ENCODE measurements at regions not wholly inside any gene's neighbourhood (a gene's known extent, or its start where the extent isn't known, plus 50 kb on each side); places are given as distances from the start of the nearest gene placed in this dataset.

DNA sequence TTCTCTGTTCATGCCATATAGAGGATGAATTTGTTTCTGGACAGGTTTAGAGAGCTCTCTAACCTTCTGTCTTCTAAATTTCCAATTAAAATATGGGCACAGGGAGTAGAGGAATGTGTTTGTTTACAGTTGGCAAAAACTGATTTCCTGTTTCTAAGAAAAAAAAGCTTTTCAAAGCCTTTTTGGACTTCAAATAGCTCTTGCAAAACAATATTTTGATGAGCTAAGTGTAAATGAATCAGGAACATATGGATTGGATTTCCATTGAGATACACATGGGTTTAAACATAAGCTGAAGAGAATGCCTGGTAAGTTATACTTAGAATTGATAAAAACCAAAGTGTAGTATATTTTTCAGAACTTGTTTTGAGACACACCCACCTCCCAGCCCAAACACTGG lies 677.5 kb downstream of the NYAP2 start:
- Mint-ChIP-seq H3K27me3 (peaks cover under 1% of the 10 kb centered on the region), H3K27ac (no peak overlapping the region)

GRCh38 chr2:226076529-226076928 lies 677.0 kb downstream of the NYAP2 start:
- no peak for DNase-seq
- H3K27ac Mint-ChIP-seq, result no peak overlapping the region
- H3K4me3 Mint-ChIP-seq, result no peak overlapping the region
- no peaks in the 10 kb centered on the region for H3K9me3 Mint-ChIP-seq
- no peaks in the 10 kb centered on the region for H3K4me1 Mint-ChIP-seq
- no peaks in the 10 kb centered on the region for H3K27me3 Mint-ChIP-seq
- no peaks in the 10 kb centered on the region for H3K36me3 Mint-ChIP-seq

More for the DNA sequence above, 677.5 kb downstream of the NYAP2 start:
- DNase-seq, result no peak
- Mint-ChIP-seq H3K4me1 (no peaks in the 10 kb centered on the region), H3K4me3 (no peak overlapping the region), H3K36me3 (no peaks in the 10 kb centered on the region), H3K9me3 (no peaks in the 10 kb centered on the region)

DNA sequence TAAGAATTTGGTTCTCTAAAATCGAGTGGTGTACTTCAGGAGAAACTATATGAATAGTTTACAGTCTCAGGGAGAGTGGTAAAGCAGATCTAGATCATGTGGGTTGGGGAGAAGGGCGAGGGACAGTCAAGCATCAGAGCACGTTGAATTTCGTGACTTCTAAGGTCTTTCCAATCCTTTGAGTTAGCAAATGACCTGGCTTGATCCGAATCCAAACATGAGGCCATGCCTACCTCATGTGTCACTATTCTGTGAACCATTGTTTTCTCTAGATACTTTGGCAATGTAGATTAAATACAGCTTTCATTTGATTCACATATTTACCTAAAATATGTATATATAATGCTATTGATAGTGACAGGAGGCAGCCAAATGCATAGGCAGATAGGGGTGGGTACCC lies 674.9 kb downstream of the NYAP2 start:
- Mint-ChIP-seq H3K27ac (no peak overlapping the region), H3K9me3 (no peaks in the 10 kb centered on the region), H3K4me3 (no peak overlapping the region), H3K36me3 (no peaks in the 10 kb centered on the region), H3K27me3 (peaks cover 7% of the 10 kb centered on the region), H3K4me1 (no peaks in the 10 kb centered on the region)
- no peak for DNase-seq

DNA sequence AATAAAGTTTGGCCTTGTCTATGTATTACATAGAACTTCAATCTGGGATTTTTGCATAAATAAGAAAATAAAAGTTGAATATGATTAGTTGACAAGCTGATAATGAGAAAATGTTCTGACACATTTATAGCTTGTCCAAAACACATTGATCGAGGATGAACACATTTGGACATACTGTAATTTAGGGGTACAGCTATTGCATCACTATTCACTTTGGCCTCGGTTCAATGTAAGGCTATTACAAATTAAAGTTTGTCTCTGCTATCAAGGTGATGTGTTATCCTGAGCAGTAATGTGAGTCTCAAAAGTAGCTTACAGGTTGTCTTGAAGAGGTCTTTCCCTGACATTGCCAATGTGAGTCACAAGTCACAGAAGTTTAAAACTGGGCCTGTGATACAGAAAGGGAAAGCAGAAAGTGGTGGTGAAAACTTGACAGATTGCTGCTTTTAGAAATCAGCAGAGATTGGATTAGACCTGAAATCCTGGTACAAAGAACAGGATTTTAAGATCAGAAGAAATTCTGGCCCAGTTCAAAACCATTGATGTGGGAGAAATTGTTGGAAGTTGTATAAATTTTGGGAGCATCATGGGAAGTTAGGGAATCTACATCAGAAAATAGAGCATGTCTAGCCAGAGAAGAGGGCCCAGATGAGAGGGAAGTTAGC lies 674.1 kb downstream of the NYAP2 start:
- Mint-ChIP-seq H3K27me3 (peaks cover 7% of the 10 kb centered on the region), H3K27ac (no peak overlapping the region), H3K36me3 (no peaks in the 10 kb centered on the region), H3K9me3 (no peaks in the 10 kb centered on the region), H3K4me3 (no peak overlapping the region), H3K4me1 (no peaks in the 10 kb centered on the region)
- DNase-seq, result no peak

- Mint-ChIP-seq H3K27me3 (peaks cover 7% of the 10 kb centered on the region), H3K36me3 (no peaks in the 10 kb centered on the region), H3K9me3 (no peaks in the 10 kb centered on the region), H3K27ac (no peak overlapping the region), H3K4me1 (no peaks in the 10 kb centered on the region), H3K4me3 (no peak overlapping the region)
- DNase-seq, result no peak
These were observed 667.4 kb downstream of the NYAP2 start for GRCh38 chr2:226066873-226067272.

GRCh38 chr2:226066391-226066790 lies 666.9 kb downstream of the NYAP2 start:
- H3K4me1 Mint-ChIP-seq, result no peaks in the 10 kb centered on the region
- no peaks in the 10 kb centered on the region for H3K36me3 Mint-ChIP-seq
- H3K9me3 Mint-ChIP-seq, result no peaks in the 10 kb centered on the region
- H3K4me3 Mint-ChIP-seq, result no peak overlapping the region
- H3K27ac Mint-ChIP-seq, result no peak overlapping the region
- H3K27me3 Mint-ChIP-seq, result peaks cover 7% of the 10 kb centered on the region
- DNase-seq, result no peak

DNA sequence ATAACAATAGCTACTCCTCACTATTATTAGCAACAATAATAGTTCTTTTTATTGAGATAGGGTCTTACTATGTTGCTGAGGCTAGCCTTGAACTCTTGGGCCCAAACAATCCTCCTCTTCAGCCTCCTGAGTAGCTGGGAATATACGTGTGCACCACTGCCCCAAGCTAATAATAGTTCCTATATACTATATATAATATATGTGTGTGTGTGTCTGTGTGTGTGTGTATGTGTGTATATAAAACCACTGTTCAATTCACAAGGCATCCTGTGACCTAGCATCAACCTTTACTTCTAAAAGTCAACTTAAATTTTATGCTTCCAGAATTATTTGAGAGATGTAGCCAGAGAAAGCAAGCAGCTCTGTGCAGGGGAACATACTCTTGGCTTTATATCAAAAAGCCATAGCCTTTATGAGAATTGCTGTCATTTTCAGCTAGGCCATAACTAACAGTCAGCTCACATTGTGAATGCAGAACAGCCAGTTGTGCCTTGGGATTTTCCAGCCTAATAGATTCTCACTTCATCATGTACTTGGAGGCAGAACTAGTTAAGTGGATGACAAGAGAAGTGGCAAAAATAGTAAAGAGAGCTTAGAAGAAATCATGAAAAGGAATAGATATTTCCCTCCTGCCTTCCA lies 665.5 kb downstream of the NYAP2 start:
- Mint-ChIP-seq H3K4me3 (no peak overlapping the region), H3K27ac (no peak overlapping the region), H3K4me1 (no peaks in the 10 kb centered on the region), H3K36me3 (no peaks in the 10 kb centered on the region), H3K9me3 (no peaks in the 10 kb centered on the region), H3K27me3 (peaks cover under 1% of the 10 kb centered on the region)
- DNase-seq, result no peak

GRCh38 chr2:226063704-226064440 lies 664.4 kb downstream of the NYAP2 start:
- Mint-ChIP-seq H3K4me1 (no peaks in the 10 kb centered on the region), H3K27ac (no peak overlapping the region), H3K4me3 (no peak overlapping the region), H3K9me3 (no peaks in the 10 kb centered on the region), H3K36me3 (no peaks in the 10 kb centered on the region), H3K27me3 (no peaks in the 10 kb centered on the region)
- no peak for DNase-seq

DNA sequence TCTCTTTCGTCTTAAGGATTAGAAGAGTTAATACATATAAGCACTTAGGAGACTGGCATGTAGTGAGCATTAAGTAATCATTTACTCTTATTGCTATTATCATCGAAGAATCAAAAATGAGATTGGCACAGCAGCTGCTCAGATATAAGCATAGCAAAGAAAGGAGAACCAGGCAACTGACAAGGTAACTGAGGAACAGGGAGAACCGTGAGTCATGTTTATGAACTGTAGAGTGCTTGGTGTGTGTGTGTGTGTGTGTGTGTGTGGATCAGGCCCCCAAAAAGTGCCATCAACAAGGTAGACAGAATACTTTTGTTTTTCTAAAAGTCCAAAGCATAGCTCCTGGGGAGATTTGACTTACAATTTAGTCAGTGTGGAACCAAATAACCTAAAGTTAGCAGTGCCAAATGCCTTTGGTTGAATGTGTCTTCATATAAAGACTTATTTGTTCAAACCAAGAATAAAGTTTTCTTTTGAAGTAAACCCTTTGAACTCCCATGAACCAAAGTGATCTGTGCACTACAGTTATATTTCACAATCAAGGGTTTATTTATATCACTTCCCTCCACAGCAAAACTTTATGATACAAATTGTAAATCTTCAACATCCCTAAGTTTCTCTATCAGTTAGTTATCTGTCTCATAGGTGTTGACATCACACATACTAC lies 660.6 kb downstream of the NYAP2 start:
- Mint-ChIP-seq H3K27me3 (peaks cover 7% of the 10 kb centered on the region), H3K36me3 (no peaks in the 10 kb centered on the region), H3K9me3 (no peaks in the 10 kb centered on the region), H3K27ac (no peak overlapping the region), H3K4me1 (no peaks in the 10 kb centered on the region), H3K4me3 (no peak overlapping the region)
- no peak for DNase-seq

DNA sequence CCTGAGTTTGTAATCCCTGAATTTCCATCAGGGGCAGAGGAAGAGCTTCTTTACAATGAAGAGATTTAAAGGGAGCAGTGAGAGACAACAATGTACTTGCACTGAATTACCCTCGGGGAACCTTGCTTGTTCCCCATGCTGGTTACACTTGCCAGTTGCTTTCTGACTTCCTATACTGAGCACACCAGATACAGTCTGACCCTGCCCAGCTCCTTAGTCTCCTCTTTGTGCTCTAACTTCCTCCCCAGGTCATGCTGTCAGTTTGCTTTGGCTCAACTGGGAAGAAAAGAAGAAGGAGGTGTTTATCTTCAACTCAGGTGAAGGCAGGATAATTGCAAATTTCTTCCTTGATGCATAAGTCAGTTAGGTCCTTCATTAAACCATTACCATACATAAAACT lies 658.4 kb downstream of the NYAP2 start:
- Mint-ChIP-seq H3K9me3 (no peaks in the 10 kb centered on the region), H3K4me1 (no peaks in the 10 kb centered on the region), H3K27ac (no peak overlapping the region), H3K4me3 (no peak overlapping the region), H3K36me3 (no peaks in the 10 kb centered on the region), H3K27me3 (peaks cover 7% of the 10 kb centered on the region)
- no peak for DNase-seq

DNA sequence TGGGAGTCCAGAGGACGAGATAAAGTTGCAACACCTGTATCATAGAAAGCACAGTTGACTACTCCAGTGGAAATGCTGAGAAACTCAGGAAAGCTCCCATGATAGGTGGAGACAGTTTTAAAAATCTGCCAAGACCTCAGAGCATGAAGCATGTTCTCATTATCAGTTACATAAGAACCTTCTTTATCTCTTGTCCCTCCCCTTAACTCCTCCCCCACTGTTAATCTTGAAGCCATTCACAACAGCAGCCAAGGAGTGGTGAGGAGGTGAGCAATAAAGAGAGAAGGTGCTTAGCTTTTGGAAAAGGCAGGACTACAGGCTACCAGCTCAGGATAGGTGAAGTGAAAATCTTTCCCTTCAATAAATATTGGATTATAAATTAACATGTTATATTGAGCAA lies 657.9 kb downstream of the NYAP2 start:
- Mint-ChIP-seq H3K27me3 (peaks cover 7% of the 10 kb centered on the region), H3K4me1 (peaks cover 2% of the 10 kb centered on the region), H3K27ac (no peak overlapping the region), H3K4me3 (no peak overlapping the region), H3K9me3 (no peaks in the 10 kb centered on the region), H3K36me3 (no peaks in the 10 kb centered on the region)
- no peak for DNase-seq

- Mint-ChIP-seq H3K9me3 (no peaks in the 10 kb centered on the region), H3K36me3 (no peaks in the 10 kb centered on the region), H3K27me3 (peaks cover 17% of the 10 kb centered on the region), H3K27ac (no peak overlapping the region), H3K4me1 (peaks cover 5% of the 10 kb centered on the region), H3K4me3 (no peak overlapping the region)
- no peak for DNase-seq
These were observed 653.4 kb downstream of the NYAP2 start for GRCh38 chr2:226052772-226053416.

DNA sequence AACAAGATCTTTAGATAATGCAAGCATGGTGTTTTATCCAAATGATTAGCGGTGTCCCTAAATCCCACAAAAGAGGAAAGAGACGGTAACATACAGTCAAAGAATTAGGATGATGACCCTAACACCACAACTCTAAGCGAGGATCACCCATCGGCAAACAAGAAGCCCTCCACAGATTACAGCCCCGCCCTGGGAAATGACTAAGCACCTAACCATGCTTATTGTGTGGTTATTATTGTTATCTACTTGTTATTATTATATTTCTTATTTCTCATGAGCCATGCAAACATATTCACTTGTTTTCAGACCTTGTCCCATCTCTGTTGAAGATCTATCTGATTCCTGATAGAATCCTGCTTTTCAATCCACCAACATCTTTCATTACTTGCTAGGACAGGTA lies 651.3 kb downstream of the NYAP2 start:
- Mint-ChIP-seq H3K27ac (no peak overlapping the region), H3K27me3 (peaks cover 17% of the 10 kb centered on the region), H3K4me1 (peaks cover 5% of the 10 kb centered on the region), H3K9me3 (no peaks in the 10 kb centered on the region), H3K4me3 (no peak overlapping the region), H3K36me3 (no peaks in the 10 kb centered on the region)
- no peak for DNase-seq

DNA sequence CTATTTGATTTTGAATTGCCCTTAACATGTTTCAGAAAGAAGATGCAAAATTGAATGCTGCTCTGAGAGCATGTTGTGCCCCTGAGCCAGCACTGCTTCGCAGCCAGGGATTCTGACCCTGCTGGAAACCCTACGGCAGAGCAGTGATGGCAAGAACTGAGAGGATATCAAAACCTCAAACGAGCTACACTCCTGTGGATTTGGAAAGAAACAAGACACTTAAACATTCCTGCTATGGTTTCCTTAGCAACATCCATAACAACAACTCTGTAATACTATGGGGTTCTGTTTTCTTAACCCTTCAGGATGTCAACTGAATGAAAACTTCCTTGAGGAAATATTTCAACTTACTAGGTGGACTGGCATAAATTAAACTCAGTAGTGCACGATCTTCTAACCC lies 649.1 kb downstream of the NYAP2 start:
- DNase-seq, result no peak

DNA sequence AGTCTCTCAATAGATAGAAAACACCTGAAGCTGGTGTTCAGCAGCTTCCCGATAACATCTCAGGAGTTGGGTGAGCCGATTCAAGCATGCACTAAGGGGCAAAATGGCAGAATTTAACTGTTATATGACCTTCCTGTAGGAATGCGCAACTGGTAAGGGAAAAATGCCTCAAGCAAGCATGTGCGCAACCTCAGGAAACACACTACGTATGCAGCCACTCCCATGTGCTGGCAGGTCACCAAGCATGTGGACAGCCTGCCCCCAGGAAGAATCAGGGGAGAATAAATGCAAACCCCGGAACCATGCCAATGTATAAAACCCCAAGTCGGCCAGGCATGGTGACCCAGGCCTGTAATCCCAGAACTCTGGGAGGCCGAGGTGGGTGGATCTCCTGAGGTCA lies 645.6 kb downstream of the NYAP2 start:
- Mint-ChIP-seq H3K4me1 (no peaks in the 10 kb centered on the region), H3K27me3 (peaks cover 37% of the 10 kb centered on the region), H3K9me3 (no peaks in the 10 kb centered on the region)

More for the DNA sequence above, 649.1 kb downstream of the NYAP2 start:
- no peak overlapping the region for H3K4me3 Mint-ChIP-seq
- H3K27ac Mint-ChIP-seq, result no peak overlapping the region
- H3K4me1 Mint-ChIP-seq, result peaks cover 5% of the 10 kb centered on the region
- H3K9me3 Mint-ChIP-seq, result no peaks in the 10 kb centered on the region
- H3K36me3 Mint-ChIP-seq, result no peaks in the 10 kb centered on the region
- peaks cover 27% of the 10 kb centered on the region for H3K27me3 Mint-ChIP-seq

More for the DNA sequence above, 645.6 kb downstream of the NYAP2 start:
- Mint-ChIP-seq H3K36me3 (no peaks in the 10 kb centered on the region), H3K4me3 (no peak overlapping the region), H3K27ac (no peak overlapping the region)
- DNase-seq, result no peak

Data from activated naive CD8-positive, alpha-beta T cell treated with anti-CD3 and anti-CD28 coated beads for 36 hours (primary cell).